GM23338 (cell line): ENCODE measurements at regions not wholly inside any gene's neighbourhood (a gene's known extent, or its start where the extent isn't known, plus 50 kb on each side); places are given as distances from the start of the nearest gene placed in this dataset.
A peak's percentile ranks its signal among the peaks of the same experiment; 100 is the strongest.

Experiments
- ATAC-seq: fragments of 200-7000 bp; cut with Tn5 transposase; 3 replicates; pipeline ENCODE4 v1.9.1; 2020
- DNase-seq: peaks from one replicate; pipeline ENCODE4 v3.0.0-alpha.2; 2015; ENCODE audit warnings: low spot score
- H2AFZ ChIP-seq: fragments of 200-600 bp; sonication (generic); 2 replicates; pipeline ENCODE4 v1.8.0; 2016; ENCODE audit warnings: antibody characterized with exemption, mild to moderate bottlenecking, moderate library complexity
- H3F3A ChIP-seq: fragments of 200-600 bp; sonication (generic); replicated peaks from 2 replicates; pipeline ENCODE4 v1.8.0; 2017; ENCODE audit warnings: antibody characterized with exemption, mixed run types, low read depth
- H3K27ac ChIP-seq: fragments of 200-600 bp; sonication (generic); 2 replicates; pipeline ENCODE4 v1.6.1; 2016; ENCODE audit warnings: low read depth
- H3K27me3 ChIP-seq: fragments of 200-600 bp; sonication (generic); 2 replicates; pipeline ENCODE4 v1.8.0; 2016; ENCODE audit warnings: mild to moderate bottlenecking, mixed run types, moderate library complexity; ENCODE audit not compliant: insufficient read depth
- H3K36me3 ChIP-seq: fragments of 200-600 bp; sonication (generic); 2 replicates; pipeline ENCODE4 v1.8.0; 2016; ENCODE audit warnings: mild to moderate bottlenecking; ENCODE audit not compliant: insufficient read depth
- H3K4me1 ChIP-seq: fragments of 200-600 bp; sonication (generic); 2 replicates; pipeline ENCODE4 v1.8.0; 2016; ENCODE audit warnings: mild to moderate bottlenecking, moderate library complexity; ENCODE audit not compliant: insufficient read depth
- H3K4me2 ChIP-seq: fragments of 200-600 bp; sonication (generic); 2 replicates; pipeline ENCODE4 v1.7.1; 2017; ENCODE audit warnings: mixed run types
- H3K4me3 ChIP-seq: fragments of 200-600 bp; sonication (generic); 2 replicates; pipeline ENCODE4 v1.6.1; 2016; ENCODE audit warnings: mixed run types
- H3K79me2 ChIP-seq: fragments of 200-600 bp; sonication (generic); replicated peaks from 2 replicates; pipeline ENCODE4 v1.8.0; 2017; ENCODE audit warnings: mild to moderate bottlenecking; ENCODE audit not compliant: insufficient read depth
- H3K9me2 ChIP-seq: fragments of 200-600 bp; sonication (generic); 2 replicates; pipeline ENCODE4 v1.8.0; 2017; ENCODE audit not compliant: insufficient read depth
- H4K20me1 ChIP-seq: fragments of 200-600 bp; sonication (generic); replicated peaks from 2 replicates; pipeline ENCODE4 v1.8.0; 2017; ENCODE audit warnings: mild to moderate bottlenecking; ENCODE audit not compliant: insufficient read depth
- H3K27ac Mint-ChIP-seq: 2 replicates; pipeline ENCODE4 v1.8.0; 2020; ENCODE audit warnings: inconsistent platforms, mild to moderate bottlenecking, moderate library complexity, mixed read lengths
- H3K27me3 Mint-ChIP-seq: 3 replicates; pipeline ENCODE4 v1.8.0; 2022; ENCODE audit warnings: low read depth, mild to moderate bottlenecking, moderate library complexity, mixed read lengths, inconsistent platforms; ENCODE audit not compliant: insufficient read depth, poor library complexity
- H3K36me3 Mint-ChIP-seq: 3 replicates; pipeline ENCODE4 v1.8.0; 2021; ENCODE audit warnings: low read depth, mild to moderate bottlenecking, inconsistent platforms, moderate library complexity, mixed read lengths
- H3K4me1 Mint-ChIP-seq: 3 replicates; pipeline ENCODE4 v1.8.0; 2020; ENCODE audit warnings: mild to moderate bottlenecking, inconsistent platforms, mixed read lengths
- H3K4me3 Mint-ChIP-seq: 3 replicates; pipeline ENCODE4 v1.8.0; 2021; ENCODE audit warnings: moderate library complexity, mild to moderate bottlenecking, inconsistent platforms, mixed read lengths
- H3K9me3 Mint-ChIP-seq: 3 replicates; pipeline ENCODE4 v1.8.0; 2020; ENCODE audit warnings: moderate library complexity, mild to moderate bottlenecking, inconsistent platforms, mixed read lengths
- CREB1 ChIP-seq: fragments of 250-450 bp; sonication (Bioruptor Pico); IDR thresholded peaks from 2 replicates; pipeline ENCODE4 v1.5.0; 2020; ENCODE audit warnings: low read depth, mild to moderate bottlenecking, moderate library complexity
- EZH2 ChIP-seq: fragments of 200-600 bp; sonication (generic); IDR thresholded peaks from one replicate; pipeline ENCODE4 v1.8.0; 2017; ENCODE audit warnings: antibody characterized with exemption, mild to moderate bottlenecking, low read depth; ENCODE audit not compliant: unreplicated experiment
- EZH2phosphoT487 ChIP-seq: fragments of 200-600 bp; sonication (generic); IDR thresholded peaks from one replicate; pipeline ENCODE4 v1.8.1; 2018; ENCODE audit warnings: antibody characterized with exemption; ENCODE audit not compliant: unreplicated experiment
- JUNB ChIP-seq: IDR thresholded peaks from one replicate; pipeline ENCODE4 v1.6.1; 2016; ENCODE audit warnings: antibody characterized with exemption; ENCODE audit not compliant: unreplicated experiment
- NANOG ChIP-seq: IDR thresholded peaks from 2 replicates; pipeline ENCODE4 v1.6.1; 2016; ENCODE audit warnings: antibody characterized with exemption, borderline replicate concordance
- ZNF331 ChIP-seq: fragments of 250-450 bp; sonication (Bioruptor Pico); IDR thresholded peaks from 2 replicates; pipeline ENCODE4 v1.5.0; 2020; ENCODE audit warnings: low read depth, mild to moderate bottlenecking, moderate library complexity
- TF ChIP-seq, protein P1 (sequence below): fragments of 250-450 bp; sonication (Bioruptor Pico); IDR thresholded peaks from 2 replicates; pipeline ENCODE4 v1.5.0; 2020; ENCODE audit warnings: mild to moderate bottlenecking, moderate library complexity
- TF ChIP-seq, protein P2 (sequence below): IDR thresholded peaks from 2 replicates; pipeline ENCODE4 v1.6.1; 2016; ENCODE audit warnings: antibody characterized with exemption

DNA sequence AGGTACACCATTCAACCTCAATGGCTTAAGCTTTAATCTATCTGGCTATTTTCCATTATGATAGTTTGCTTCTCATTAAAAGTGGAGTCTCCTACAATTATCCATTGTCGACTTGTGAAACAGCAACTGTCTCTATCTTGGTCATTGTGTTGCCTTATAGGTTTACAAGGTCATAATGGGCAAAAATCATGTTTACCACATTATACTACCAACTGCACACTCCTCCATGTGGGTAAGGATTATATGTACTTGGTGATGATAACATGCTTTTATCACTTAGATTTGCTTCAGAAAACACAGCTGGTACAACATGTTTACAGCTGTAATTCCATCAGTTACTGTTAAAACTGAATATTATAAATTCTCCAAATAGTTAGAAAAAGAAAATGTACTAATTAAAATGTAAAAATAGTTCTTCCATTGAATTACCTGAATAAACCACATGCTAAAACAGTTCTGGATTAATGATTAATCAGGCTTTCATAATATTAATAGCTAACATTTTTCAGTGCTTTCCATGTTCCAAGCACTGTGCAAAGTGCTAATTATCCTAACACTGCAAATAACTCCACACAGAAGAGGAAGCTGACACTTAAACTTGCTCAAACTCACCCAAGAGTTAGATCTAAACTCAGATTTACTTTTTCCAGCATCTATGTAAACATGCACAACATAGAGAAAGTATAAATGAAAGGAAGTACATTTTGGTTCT, 96.7 kb downstream of the OGFRL1 start (continued):
- TF ChIP-seq, protein P1, sequence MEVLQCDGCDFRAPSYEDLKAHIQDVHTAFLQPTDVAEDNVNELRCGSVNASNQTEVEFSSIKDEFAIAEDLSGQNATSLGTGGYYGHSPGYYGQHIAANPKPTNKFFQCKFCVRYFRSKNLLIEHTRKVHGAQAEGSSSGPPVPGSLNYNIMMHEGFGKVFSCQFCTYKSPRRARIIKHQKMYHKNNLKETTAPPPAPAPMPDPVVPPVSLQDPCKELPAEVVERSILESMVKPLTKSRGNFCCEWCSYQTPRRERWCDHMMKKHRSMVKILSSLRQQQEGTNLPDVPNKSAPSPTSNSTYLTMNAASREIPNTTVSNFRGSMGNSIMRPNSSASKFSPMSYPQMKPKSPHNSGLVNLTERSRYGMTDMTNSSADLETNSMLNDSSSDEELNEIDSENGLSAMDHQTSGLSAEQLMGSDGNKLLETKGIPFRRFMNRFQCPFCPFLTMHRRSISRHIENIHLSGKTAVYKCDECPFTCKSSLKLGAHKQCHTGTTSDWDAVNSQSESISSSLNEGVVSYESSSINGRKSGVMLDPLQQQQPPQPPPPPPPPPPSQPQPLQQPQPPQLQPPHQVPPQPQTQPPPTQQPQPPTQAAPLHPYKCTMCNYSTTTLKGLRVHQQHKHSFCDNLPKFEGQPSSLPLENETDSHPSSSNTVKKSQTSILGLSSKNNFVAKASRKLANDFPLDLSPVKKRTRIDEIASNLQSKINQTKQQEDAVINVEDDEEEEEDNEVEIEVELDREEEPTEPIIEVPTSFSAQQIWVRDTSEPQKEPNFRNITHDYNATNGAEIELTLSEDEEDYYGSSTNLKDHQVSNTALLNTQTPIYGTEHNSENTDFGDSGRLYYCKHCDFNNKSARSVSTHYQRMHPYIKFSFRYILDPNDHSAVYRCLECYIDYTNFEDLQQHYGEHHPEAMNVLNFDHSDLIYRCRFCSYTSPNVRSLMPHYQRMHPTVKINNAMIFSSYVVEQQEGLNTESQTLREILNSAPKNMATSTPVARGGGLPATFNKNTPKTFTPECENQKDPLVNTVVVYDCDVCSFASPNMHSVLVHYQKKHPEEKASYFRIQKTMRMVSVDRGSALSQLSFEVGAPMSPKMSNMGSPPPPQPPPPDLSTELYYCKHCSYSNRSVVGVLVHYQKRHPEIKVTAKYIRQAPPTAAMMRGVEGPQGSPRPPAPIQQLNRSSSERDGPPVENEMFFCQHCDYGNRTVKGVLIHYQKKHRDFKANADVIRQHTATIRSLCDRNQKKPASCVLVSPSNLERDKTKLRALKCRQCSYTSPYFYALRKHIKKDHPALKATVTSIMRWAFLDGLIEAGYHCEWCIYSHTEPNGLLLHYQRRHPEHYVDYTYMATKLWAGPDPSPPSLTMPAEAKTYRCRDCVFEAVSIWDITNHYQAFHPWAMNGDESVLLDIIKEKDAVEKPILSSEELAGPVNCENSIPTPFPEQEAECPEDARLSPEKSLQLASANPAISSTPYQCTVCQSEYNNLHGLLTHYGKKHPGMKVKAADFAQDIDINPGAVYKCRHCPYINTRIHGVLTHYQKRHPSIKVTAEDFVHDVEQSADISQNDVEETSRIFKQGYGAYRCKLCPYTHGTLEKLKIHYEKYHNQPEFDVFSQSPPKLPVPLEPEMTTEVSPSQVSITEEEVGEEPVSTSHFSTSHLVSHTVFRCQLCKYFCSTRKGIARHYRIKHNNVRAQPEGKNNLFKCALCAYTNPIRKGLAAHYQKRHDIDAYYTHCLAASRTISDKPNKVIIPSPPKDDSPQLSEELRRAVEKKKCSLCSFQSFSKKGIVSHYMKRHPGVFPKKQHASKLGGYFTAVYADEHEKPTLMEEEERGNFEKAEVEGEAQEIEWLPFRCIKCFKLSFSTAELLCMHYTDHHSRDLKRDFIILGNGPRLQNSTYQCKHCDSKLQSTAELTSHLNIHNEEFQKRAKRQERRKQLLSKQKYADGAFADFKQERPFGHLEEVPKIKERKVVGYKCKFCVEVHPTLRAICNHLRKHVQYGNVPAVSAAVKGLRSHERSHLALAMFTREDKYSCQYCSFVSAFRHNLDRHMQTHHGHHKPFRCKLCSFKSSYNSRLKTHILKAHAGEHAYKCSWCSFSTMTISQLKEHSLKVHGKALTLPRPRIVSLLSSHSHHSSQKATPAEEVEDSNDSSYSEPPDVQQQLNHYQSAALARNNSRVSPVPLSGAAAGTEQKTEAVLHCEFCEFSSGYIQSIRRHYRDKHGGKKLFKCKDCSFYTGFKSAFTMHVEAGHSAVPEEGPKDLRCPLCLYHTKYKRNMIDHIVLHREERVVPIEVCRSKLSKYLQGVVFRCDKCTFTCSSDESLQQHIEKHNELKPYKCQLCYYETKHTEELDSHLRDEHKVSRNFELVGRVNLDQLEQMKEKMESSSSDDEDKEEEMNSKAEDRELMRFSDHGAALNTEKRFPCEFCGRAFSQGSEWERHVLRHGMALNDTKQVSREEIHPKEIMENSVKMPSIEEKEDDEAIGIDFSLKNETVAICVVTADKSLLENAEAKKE = no peak
- TF ChIP-seq JUNB (no peak), EZH2 (no peak), NANOG (no peak), CREB1 (no peak), ZNF331 (no peak)
- TF ChIP-seq, protein P2, sequence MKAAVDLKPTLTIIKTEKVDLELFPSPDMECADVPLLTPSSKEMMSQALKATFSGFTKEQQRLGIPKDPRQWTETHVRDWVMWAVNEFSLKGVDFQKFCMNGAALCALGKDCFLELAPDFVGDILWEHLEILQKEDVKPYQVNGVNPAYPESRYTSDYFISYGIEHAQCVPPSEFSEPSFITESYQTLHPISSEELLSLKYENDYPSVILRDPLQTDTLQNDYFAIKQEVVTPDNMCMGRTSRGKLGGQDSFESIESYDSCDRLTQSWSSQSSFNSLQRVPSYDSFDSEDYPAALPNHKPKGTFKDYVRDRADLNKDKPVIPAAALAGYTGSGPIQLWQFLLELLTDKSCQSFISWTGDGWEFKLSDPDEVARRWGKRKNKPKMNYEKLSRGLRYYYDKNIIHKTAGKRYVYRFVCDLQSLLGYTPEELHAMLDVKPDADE = no peak

DNA sequence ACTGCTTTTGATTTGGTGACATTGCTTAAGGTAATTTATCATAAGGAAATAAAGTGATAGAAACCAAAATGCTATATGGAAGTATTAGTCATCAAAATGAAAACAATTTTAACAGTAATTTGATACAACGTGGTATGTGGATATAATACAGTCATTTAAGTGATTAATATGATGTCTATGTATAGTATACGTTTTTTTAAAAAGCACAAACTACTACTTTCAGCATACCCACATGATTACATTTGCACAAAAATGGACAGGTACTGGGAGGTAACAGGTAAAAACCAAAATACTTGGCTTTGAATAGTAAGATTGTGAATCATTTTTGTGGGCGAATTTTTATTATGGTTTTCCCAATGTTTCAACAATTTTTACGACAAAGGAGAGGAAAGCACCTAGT, 97.6 kb downstream of the OGFRL1 start:
- H3K4me2 ChIP-seq = peak overlapping the region; percentile 34; the same call in 1 of the 2 replicates
- no peak overlapping the region for H3K4me3 Mint-ChIP-seq
- no peaks in the 10 kb centered on the region for H3K79me2 ChIP-seq
- H3K4me1 Mint-ChIP-seq = peaks cover 39% of the 10 kb centered on the region
- DNase-seq (no peak), ATAC-seq (no peak)
- H3K9me2 ChIP-seq = no peaks in the 10 kb centered on the region
- no peak overlapping the region for H2AFZ ChIP-seq
- no peak overlapping the region for H3K27ac Mint-ChIP-seq
- H3K36me3 Mint-ChIP-seq = no peaks in the 10 kb centered on the region
- H3F3A ChIP-seq = no peaks in the 10 kb centered on the region
- H3K4me1 ChIP-seq = peaks cover 31% of the 10 kb centered on the region
- H3K36me3 ChIP-seq = no peaks in the 10 kb centered on the region
- H3K9me3 Mint-ChIP-seq = no peaks in the 10 kb centered on the region
- H3K27ac ChIP-seq = no peak overlapping the region
- no peaks in the 10 kb centered on the region for H3K27me3 ChIP-seq
- H3K27me3 Mint-ChIP-seq = no peaks in the 10 kb centered on the region
- no peak overlapping the region for H3K4me3 ChIP-seq
- H4K20me1 ChIP-seq = no peaks in the 10 kb centered on the region
- TF ChIP-seq, protein P1 = no peak
- no peak for TF ChIP-seq EZH2phosphoT487
- TF ChIP-seq CREB1 = no peak
